ENCODE measurements at regions not wholly inside any gene's neighbourhood (a gene's known extent, or its start where the extent isn't known, plus 50 kb on each side); places are given as distances from the start of the nearest gene placed in this dataset.

DNA sequence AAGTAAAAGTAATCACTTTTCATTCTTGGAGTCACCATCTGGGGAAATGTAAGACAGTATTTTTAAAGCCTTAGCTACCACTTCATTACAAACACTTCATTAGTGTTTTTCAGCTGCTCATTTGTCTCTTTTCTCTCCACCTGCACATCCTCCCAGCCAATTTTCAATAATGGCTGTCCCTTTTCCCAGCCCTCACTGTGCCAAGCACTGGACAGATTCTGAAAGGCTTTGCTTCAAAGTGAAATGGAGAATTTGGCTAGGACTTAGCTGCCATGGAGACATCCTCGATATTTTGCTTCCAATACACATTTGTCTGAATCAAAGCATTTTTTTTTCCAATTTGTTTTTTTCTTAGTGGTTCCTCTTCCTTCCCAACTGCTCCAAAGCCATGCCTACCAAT lies 272.4 kb upstream of the NRXN1 start:
- no peak overlapping the region for H3K4me3 Mint-ChIP-seq (ENCODE audit: low read depth)

DNA sequence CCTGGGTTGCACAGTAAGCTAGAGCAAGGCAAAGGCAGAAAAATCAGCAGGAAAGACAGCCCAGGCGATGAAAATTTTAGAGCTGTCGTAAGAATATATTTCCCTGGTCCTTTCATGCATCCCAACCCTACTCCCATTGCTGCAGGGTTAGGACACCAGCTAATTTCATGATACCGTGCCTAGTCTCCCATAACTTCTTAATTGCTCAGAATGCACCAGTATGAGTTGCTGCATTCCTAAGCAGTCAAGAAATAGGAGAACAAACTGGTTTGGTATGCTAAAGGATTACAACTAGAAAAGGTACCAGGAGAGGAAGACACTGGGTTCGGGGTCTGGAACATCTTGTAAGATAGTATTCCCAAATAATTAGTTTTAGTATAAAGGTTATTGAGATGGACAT lies 269.4 kb upstream of the NRXN1 start:
- no peaks in the 10 kb centered on the region for H3K9me3 Mint-ChIP-seq (ENCODE audit: low read depth)
- TF ChIP-seq, protein P1, sequence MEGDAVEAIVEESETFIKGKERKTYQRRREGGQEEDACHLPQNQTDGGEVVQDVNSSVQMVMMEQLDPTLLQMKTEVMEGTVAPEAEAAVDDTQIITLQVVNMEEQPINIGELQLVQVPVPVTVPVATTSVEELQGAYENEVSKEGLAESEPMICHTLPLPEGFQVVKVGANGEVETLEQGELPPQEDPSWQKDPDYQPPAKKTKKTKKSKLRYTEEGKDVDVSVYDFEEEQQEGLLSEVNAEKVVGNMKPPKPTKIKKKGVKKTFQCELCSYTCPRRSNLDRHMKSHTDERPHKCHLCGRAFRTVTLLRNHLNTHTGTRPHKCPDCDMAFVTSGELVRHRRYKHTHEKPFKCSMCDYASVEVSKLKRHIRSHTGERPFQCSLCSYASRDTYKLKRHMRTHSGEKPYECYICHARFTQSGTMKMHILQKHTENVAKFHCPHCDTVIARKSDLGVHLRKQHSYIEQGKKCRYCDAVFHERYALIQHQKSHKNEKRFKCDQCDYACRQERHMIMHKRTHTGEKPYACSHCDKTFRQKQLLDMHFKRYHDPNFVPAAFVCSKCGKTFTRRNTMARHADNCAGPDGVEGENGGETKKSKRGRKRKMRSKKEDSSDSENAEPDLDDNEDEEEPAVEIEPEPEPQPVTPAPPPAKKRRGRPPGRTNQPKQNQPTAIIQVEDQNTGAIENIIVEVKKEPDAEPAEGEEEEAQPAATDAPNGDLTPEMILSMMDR (IDR thresholded peaks at IDR 0.05; ENCODE audit: unreplicated experiment), result no peak
- no peaks in the 10 kb centered on the region for H3K27me3 Mint-ChIP-seq
- no peak for DNase-seq (ENCODE audit: low spot score, unreplicated experiment)
- no peaks in the 10 kb centered on the region for H3K4me1 Mint-ChIP-seq (ENCODE audit: low read depth)
- no peak overlapping the region for H3K27ac Mint-ChIP-seq
- H3K36me3 Mint-ChIP-seq (ENCODE audit: insufficient read depth), result no peaks in the 10 kb centered on the region
- no peak overlapping the region for H3K4me3 Mint-ChIP-seq (ENCODE audit: low read depth)

More for the DNA sequence above, 272.4 kb upstream of the NRXN1 start:
- H3K9me3 Mint-ChIP-seq (ENCODE audit: low read depth), result no peaks in the 10 kb centered on the region
- no peak for DNase-seq (ENCODE audit: low spot score, unreplicated experiment)
- no peaks in the 10 kb centered on the region for H3K36me3 Mint-ChIP-seq (ENCODE audit: insufficient read depth)
- H3K27me3 Mint-ChIP-seq, result no peaks in the 10 kb centered on the region
- no peaks in the 10 kb centered on the region for H3K4me1 Mint-ChIP-seq (ENCODE audit: low read depth)
- no peak overlapping the region for H3K27ac Mint-ChIP-seq
- TF ChIP-seq, protein P1 (IDR thresholded peaks at IDR 0.05; ENCODE audit: unreplicated experiment), result no peak

DNA sequence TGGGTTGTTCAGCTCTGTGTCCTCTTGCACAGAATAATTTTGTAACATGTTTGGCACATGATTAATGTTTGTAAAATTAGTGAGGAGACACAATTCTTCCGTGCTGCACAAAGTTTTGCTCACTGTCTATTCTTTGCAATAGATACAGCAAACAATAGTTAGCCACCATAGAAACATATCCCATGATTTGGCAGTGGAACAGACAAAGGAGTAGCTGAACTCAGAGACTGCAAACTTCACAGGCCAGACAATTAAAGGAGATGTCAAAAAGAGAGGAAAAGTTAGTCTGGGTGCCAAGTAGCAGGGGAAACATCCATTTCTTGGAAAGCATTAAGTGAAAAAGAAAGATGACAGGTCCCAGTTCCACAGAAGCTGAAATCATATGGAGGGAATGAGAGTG lies 267.4 kb upstream of the NRXN1 start:
- Mint-ChIP-seq H3K36me3 (ENCODE audit: insufficient read depth) (no peaks in the 10 kb centered on the region), H3K4me3 (ENCODE audit: low read depth) (no peak overlapping the region), H3K4me1 (ENCODE audit: low read depth) (no peaks in the 10 kb centered on the region), H3K27ac (no peak overlapping the region), H3K27me3 (no peaks in the 10 kb centered on the region), H3K9me3 (ENCODE audit: low read depth) (no peaks in the 10 kb centered on the region)
- DNase-seq (ENCODE audit: low spot score, unreplicated experiment), result no peak
- TF ChIP-seq, protein P1 (IDR thresholded peaks at IDR 0.05; ENCODE audit: unreplicated experiment), result no peak

DNA sequence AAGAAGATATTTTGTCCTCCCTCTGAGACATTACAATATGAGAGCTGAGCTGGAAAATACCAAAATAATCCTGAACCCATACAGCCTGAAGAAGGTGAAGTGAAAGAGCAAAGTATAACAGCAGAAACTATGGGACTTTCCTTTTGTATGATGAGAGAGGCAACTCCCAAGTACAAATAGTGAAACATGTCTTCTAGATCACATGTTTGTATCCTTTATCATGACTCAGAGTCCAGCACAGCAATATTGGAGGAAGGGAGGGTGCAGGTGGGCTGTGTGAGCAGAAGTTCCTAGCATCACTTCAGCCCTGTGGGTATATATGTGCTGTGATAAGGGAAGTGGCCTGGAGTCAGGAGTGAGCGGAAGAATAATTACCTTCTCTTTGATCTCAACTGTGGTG lies 265.6 kb upstream of the NRXN1 start:
- Mint-ChIP-seq H3K4me3 (ENCODE audit: low read depth) (no peak overlapping the region), H3K9me3 (ENCODE audit: low read depth) (no peaks in the 10 kb centered on the region), H3K27ac (no peak overlapping the region), H3K36me3 (ENCODE audit: insufficient read depth) (no peaks in the 10 kb centered on the region), H3K4me1 (ENCODE audit: low read depth) (no peaks in the 10 kb centered on the region), H3K27me3 (no peaks in the 10 kb centered on the region)
- DNase-seq (ENCODE audit: low spot score, unreplicated experiment), result no peak
- TF ChIP-seq, protein P1 (IDR thresholded peaks at IDR 0.05; ENCODE audit: unreplicated experiment), result no peak

DNA sequence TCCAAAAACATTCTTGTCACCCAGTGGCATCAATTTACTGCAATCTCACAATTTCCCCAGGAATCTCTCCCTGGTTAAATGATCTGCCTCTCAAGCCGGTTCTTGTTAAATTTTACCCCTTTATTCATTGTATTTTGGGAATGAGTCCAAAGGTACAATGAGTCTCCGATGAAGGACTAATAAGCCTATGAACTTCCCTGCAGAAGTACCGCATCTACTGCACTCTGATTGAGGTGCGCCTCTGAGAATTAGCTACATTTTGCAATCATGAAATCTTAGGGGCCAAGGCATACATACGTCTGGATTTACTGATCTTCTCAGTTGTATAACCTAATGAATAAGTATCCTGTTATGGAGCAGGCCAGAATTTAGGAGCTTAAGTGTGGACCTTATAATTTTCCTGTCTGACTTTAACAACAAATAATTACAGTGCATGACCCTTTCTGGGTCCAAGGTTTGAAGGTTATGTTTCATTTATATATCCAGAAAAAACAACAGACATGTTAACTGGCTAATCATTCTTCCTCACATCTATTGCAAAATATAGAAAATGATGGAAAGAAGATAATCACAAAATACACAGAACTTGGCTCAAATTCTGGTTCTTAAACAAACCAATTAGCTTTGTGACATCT lies 261.8 kb upstream of the NRXN1 start:
- TF ChIP-seq, protein P1 (IDR thresholded peaks at IDR 0.05; ENCODE audit: unreplicated experiment), result no peak
- H3K27me3 Mint-ChIP-seq, result no peaks in the 10 kb centered on the region
- DNase-seq (ENCODE audit: low spot score, unreplicated experiment), result no peak
- no peak overlapping the region for H3K27ac Mint-ChIP-seq
- H3K36me3 Mint-ChIP-seq (ENCODE audit: insufficient read depth), result no peaks in the 10 kb centered on the region
- H3K4me1 Mint-ChIP-seq (ENCODE audit: low read depth), result no peaks in the 10 kb centered on the region
- H3K4me3 Mint-ChIP-seq (ENCODE audit: low read depth), result no peak overlapping the region
- no peaks in the 10 kb centered on the region for H3K9me3 Mint-ChIP-seq (ENCODE audit: low read depth)

All from progenitor cell of endocrine pancreas (in vitro differentiated cells).